GM19438 (cell line): ENCODE measurements at regions not wholly inside any gene's neighbourhood (a gene's known extent, or its start where the extent isn't known, plus 50 kb on each side); places are given as distances from the start of the nearest gene placed in this dataset.
"Not testable (repeated sequence)": the region's sequence is repeated elsewhere in the genome, so short reads cannot be mapped to it uniquely, and the experiment has no call there.

Source experiments
- ATAC-seq: cut with Tn5 transposase; IDR thresholded peaks from one replicate; pipeline ENCODE4 v1.9.1; 2021; ENCODE audit warnings: low read depth; ENCODE audit not compliant: unreplicated experiment

GRCh38 chr7:106530183-106530582, 130.8 kb downstream of the CCDC71L start:
- not testable (repeated sequence) for ATAC-seq

- ATAC-seq = not testable (repeated sequence)
Observed at GRCh38 chr7:106526617-106527016, 134.3 kb downstream of the CCDC71L start.

GRCh38 chr7:106524690-106525059, 136.3 kb downstream of the CCDC71L start:
- no peak for ATAC-seq

- ATAC-seq = no peak
Observed at GRCh38 chr7:106523482-106523881, 137.5 kb downstream of the CCDC71L start.

GRCh38 chr7:106522696-106523095, 138.3 kb downstream of the CCDC71L start:
- ATAC-seq = no peak

GRCh38 chr7:106521541-106521940, 139.4 kb downstream of the CCDC71L start:
- ATAC-seq = no peak

GRCh38 chr7:106520962-106521514, 139.9 kb downstream of the CCDC71L start:
- ATAC-seq = no peak

GRCh38 chr7:106518967-106519366, 142.0 kb downstream of the CCDC71L start:
- no peak for ATAC-seq

- ATAC-seq = no peak
Observed at GRCh38 chr7:106518239-106518638, 142.7 kb downstream of the CCDC71L start.

GRCh38 chr7:106517508-106517907, 143.4 kb downstream of the CCDC71L start:
- no peak for ATAC-seq

- no peak for ATAC-seq
Observed at GRCh38 chr7:106515321-106515720, 145.6 kb downstream of the CCDC71L start.

- no peak for ATAC-seq
Observed at GRCh38 chr7:106514881-106515280, 146.1 kb downstream of the CCDC71L start.

GRCh38 chr7:106512217-106512616, 148.7 kb downstream of the CCDC71L start:
- ATAC-seq = no peak

- ATAC-seq = no peak
Observed at GRCh38 chr7:106504645-106505044, 156.3 kb downstream of the CCDC71L start.

GRCh38 chr7:106504207-106504606, 156.8 kb downstream of the CCDC71L start:
- no peak for ATAC-seq

- no peak for ATAC-seq
Observed at GRCh38 chr7:106503626-106504025, 157.3 kb downstream of the CCDC71L start.

GRCh38 chr7:106501605-106502580, 159.1 kb downstream of the CCDC71L start:
- ATAC-seq = no peak

GRCh38 chr7:106499897-106500296, 161.1 kb downstream of the CCDC71L start:
- no peak for ATAC-seq

GRCh38 chr7:106498005-106498404, 163.0 kb downstream of the CCDC71L start:
- not testable (repeated sequence) for ATAC-seq

GRCh38 chr7:106493041-106493731, 167.8 kb downstream of the CCDC71L start:
- no peak for ATAC-seq

- no peak for ATAC-seq
Observed at GRCh38 chr7:106488465-106488864, 172.5 kb downstream of the CCDC71L start.
